Adrenal gland (tissue), 9 donors: ENCODE measurements at regions not wholly inside any gene's neighbourhood (a gene's known extent, or its start where the extent isn't known, plus 50 kb on each side); places are given as distances from the start of the nearest gene placed in this dataset.
"Not testable (repeated sequence)": the region's sequence is repeated elsewhere in the genome, so short reads cannot be mapped to it uniquely, and the experiment has no call there.

Source experiments
- DNase-seq, 7 donors: peaks; one replicate each; pipeline ENCODE4 v3.0.0-alpha.2; 2019 to 2020
- H3K27ac ChIP-seq, 5 donors: fragments of 200-600 bp; sonication (generic) in 4 of 5; 1 replicate in 3 of 5; 2 replicates in 2 of 5; pipeline versions ENCODE4 v1.5.1 to v1.8.0; 2016 to 2020; ENCODE audit warnings: mild to moderate bottlenecking in 1 of 5
- H3K27me3 ChIP-seq: fragments of 200-600 bp; 2 replicates; pipeline ENCODE4 v1.8.0; 2021
- H3K36me3 ChIP-seq, 2 donors: fragments of 200-600 bp; replicated peaks in 1 of 2; 1 replicate in 1 of 2; 2 replicates in 1 of 2; pipeline versions ENCODE4 v1.5.1 to v1.8.0; 2018 to 2022
- H3K4me1 ChIP-seq, 2 donors: fragments of 200-600 bp; replicated peaks in 1 of 2; 1 replicate in 1 of 2; 2 replicates in 1 of 2; pipeline versions ENCODE4 v1.5.1 to v1.8.0; 2018 to 2021
- H3K4me3 ChIP-seq, 4 donors: fragments of 200-600 bp; sonication (generic) in 3 of 4; one replicate each; pipeline ENCODE4 v1.5.1; 2016 to 2018
- H3K9me3 ChIP-seq, 3 donors: fragments of 200-600 bp; sonication (generic) in 1 of 3; replicated peaks in 1 of 3; 1 replicate in 2 of 3; 2 replicates in 1 of 3; pipeline versions ENCODE4 v1.5.1 to v1.8.0; 2016 to 2021
- CTCF ChIP-seq, 6 experiments: fragments of 450-650 bp in 4 of 6; fragments of 200-600 bp in 2 of 6; sonication (generic) in 1 of 6; IDR thresholded peaks; 1 replicate in 5 of 6; 2 replicates in 1 of 6; pipeline versions ENCODE4 v1.5.1 to v1.8.0; 2016 to 2021; ENCODE audit warnings: antibody characterized with exemption in 6 of 6, mild to moderate bottlenecking in 2 of 6, moderate library complexity in 1 of 6
- POLR2A ChIP-seq, 2 donors: fragments of 450-650 bp; IDR thresholded peaks; one replicate each; pipeline ENCODE4 v1.6.1; 2017; ENCODE audit warnings: antibody characterized with exemption in 2 of 2, mild to moderate bottlenecking in 2 of 2, moderate library complexity in 1 of 2
- WGBS, 4 donors: extraction: QIAGEN DNeasy Blood & Tissue Kit in 2 of 4; methylation state at CpG; one replicate each; pipeline versions ENCODE4 v1.1.5 to v1.1.7; 2013 to 2017; 5-methylcytosine and 5-hydroxymethylcytosine counted together
- intact Hi-C, 2 donors: fragments of 100-400 bp; cut with DNase I; formaldehyde crosslinking; loops; one replicate each; pipeline versions ENCODE4 v1.14.1 to v1.15.0; 2022 to 2023
- donor health status: healthy with polysubstance abuse.
- donor health status: Bipolar disorder and iron deficiency.
- donor health status: DM: yes; HTN: yes; CAD: no.
- donor health status: DM: no; HTN: no; CAD: no.
- donor health status: DM: no; HTN: no; CAD: no.

GRCh38 chr5:89307972-89308371, 425.0 kb upstream of the MEF2C start:
- no peak overlapping the region for H3K27ac ChIP-seq
- no peaks in the 10 kb centered on the region for H3K9me3 ChIP-seq
- no peak for TF ChIP-seq POLR2A (IDR thresholded peaks at IDR 0.05)
- no peak for TF ChIP-seq CTCF (IDR thresholded peaks at IDR 0.05)
- H3K36me3 ChIP-seq = no peaks in the 10 kb centered on the region
- 76 to 80% (median 77%) methylated on average over 1 of the region's 1 CpG for WGBS, 4 donors
- no peaks in the 10 kb centered on the region for H3K27me3 ChIP-seq
- no peaks in the 10 kb centered on the region for H3K4me1 ChIP-seq
- DNase-seq = no peak
- intact Hi-C loops = no loop called here
- H3K4me3 ChIP-seq = no peak overlapping the region

- H3K4me1 ChIP-seq, H3K9me3 ChIP-seq, H3K4me3 ChIP-seq, H3K36me3 ChIP-seq, H3K27me3 ChIP-seq, H3K27ac ChIP-seq, intact Hi-C loops, DNase-seq: not testable (repeated sequence)
- WGBS, 4 donors = 81 to 97% (median 95%) methylated on average over 2 of the region's 2 CpGs
These were observed 424.2 kb upstream of the MEF2C start for GRCh38 chr5:89307141-89307540.

- whole genome bisulfite sequencing, 4 donors = 67 to 75% (median 71%) methylated on average over 4 of the region's 4 CpGs
- Histone ChIP-seq H3K27ac (no peak overlapping the region), H3K36me3 (no peaks in the 10 kb centered on the region), H3K4me1 (no peaks in the 10 kb centered on the region), H3K27me3 (no peaks in the 10 kb centered on the region), H3K4me3 (no peak overlapping the region), H3K9me3 (peaks cover 0 to 6% (median 0%) of the 10 kb centered on the region in 3 donors)
- TF ChIP-seq CTCF (IDR thresholded peaks at IDR 0.05) (no peak), POLR2A (IDR thresholded peaks at IDR 0.05) (no peak)
- intact Hi-C loops = no loop called here
- no peak for DNase-seq
These were observed 420.1 kb upstream of the MEF2C start for GRCh38 chr5:89303033-89303480.

- whole genome bisulfite sequencing, 4 donors = 79 to 82% (median 81%) methylated on average over 5 of the region's 5 CpGs
- Histone ChIP-seq H3K27ac (no peak overlapping the region), H3K27me3 (no peaks in the 10 kb centered on the region), H3K4me3 (no peak overlapping the region), H3K36me3 (no peaks in the 10 kb centered on the region), H3K4me1 (no peaks in the 10 kb centered on the region), H3K9me3 (peaks cover 0 to 6% (median 0%) of the 10 kb centered on the region in 3 donors)
- intact Hi-C loops = no loop called here
- DNase-seq = no peak
- TF ChIP-seq POLR2A (IDR thresholded peaks at IDR 0.05) (no peak), CTCF (IDR thresholded peaks at IDR 0.05) (no peak)
These were observed 419.3 kb upstream of the MEF2C start for GRCh38 chr5:89302102-89302891.
